IPS-11a (cell line): ENCODE measurements at regions not wholly inside any gene's neighbourhood (a gene's known extent, or its start where the extent isn't known, plus 50 kb on each side); places are given as distances from the start of the nearest gene placed in this dataset.

Experiments used
- H3K4me3 ChIP-seq: one replicate; pipeline ENCODE4 v1.5.1; 2013; ENCODE audit warnings: low read depth, low read length, control low read depth

DNA sequence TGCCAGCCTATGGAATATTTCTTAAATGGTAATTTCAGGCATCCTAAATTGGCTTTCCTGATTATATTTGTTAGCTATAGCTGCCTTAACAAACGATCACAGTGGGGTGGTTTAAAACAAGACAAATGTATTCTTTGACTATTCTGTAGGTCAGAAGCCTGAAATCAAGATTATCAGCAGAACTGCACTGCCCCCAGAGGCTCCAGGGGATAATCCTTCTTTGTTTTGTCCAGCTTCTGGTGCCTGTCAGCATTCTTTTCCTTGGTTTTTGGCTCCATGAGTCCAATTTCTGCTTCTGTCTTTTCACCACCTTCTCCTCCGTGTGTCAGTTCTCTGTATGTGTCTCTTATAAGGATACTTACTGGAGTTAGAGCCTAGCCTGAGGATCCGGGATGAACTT, 1282.2 kb upstream of the USP15 start:
- H3K4me3 ChIP-seq: no peak overlapping the region

- no peak overlapping the region for H3K4me3 ChIP-seq
Observed at GRCh38 chr12:60980558-60980957, 1279.6 kb upstream of the USP15 start.

- H3K4me3 ChIP-seq: no peak overlapping the region
Observed at GRCh38 chr12:60981473-60981872, 1278.7 kb upstream of the USP15 start.

DNA sequence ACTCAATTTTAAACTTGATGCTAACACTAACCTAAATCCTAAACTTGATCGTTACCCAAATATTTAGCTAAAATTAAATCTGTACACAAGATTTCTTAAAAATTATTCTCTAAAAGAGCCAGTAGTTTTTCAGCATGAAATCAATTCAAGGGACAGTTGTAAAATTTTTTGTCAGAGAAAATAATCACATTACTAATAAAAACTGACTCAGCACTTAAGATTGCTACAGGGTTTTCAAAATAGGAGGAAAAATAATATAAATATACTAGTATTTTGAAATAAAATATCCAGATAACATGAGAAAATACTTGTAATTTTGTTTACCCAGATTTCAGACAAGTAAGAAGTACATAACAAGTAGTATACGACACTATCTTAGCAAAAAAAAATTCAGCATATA, 1268.1 kb upstream of the USP15 start:
- H3K4me3 ChIP-seq: no peak overlapping the region

DNA sequence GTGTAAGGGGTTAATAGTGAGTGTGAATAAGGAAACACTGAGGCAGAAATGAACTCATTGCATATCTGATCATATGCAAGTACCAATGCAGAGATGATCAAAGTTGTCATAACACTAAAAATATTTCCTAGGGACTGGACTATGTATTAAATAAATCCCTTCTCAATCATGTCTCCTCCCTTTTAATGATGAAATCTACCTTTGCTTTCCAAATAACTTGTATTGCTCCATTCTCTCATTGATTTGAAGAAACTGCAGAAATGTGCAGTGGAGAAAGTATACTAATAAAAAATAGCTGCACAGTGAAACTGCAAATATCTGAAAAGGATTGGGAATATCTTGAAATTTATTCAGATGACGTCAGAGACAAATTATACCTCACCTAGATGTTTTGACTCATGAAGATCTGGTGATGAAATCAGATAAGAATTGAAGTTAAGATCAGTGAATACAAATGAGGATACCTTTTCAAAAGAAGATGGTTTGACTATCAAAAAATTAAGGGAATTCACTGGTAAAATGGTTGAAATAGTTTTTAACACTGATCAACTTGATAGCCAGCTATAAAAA, 1264.9 kb upstream of the USP15 start:
- H3K4me3 ChIP-seq: no peak overlapping the region

DNA sequence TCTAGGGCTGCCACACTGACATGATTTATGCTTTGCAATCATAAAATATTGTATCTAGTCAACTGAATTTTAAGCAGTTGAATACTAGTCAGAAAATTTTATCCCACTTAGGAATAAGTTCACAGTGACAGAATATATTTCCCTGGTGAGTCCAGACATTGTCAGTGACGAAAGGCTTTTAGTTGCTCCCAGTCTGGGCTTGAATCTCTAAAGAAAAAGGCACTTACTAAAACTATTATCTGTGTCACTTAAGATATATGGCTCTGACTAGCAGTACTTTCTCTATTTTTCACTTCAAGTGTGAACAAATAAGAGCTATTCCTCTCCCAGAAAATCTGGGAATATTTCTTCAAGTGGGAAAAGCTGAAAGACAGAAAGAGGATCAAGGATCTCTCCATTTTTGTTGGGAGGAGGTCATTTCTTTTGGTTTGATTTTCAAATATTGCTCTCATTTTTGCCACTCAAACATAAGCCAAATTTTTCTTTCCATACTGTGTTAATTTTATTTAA, 1262.3 kb upstream of the USP15 start:
- no peak overlapping the region for H3K4me3 ChIP-seq

DNA sequence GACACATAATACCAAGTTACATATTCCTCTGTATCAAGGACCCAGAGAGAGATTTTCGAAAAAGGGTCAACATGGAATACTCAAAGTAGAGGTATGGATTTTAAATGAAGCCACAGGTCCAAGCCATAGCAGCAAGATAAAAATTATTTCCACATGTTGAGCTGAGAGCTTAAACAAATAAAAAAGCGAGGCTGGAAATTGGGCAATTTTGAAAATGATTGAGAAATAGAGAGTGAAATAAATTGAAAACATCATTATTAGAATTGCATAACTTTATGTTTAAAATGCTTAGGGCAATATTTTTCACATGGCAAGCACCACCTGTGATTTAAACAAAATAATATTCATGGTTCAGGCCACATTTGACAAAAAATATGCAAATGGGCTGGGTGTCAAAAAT, 1251.0 kb upstream of the USP15 start:
- no peak overlapping the region for H3K4me3 ChIP-seq

DNA sequence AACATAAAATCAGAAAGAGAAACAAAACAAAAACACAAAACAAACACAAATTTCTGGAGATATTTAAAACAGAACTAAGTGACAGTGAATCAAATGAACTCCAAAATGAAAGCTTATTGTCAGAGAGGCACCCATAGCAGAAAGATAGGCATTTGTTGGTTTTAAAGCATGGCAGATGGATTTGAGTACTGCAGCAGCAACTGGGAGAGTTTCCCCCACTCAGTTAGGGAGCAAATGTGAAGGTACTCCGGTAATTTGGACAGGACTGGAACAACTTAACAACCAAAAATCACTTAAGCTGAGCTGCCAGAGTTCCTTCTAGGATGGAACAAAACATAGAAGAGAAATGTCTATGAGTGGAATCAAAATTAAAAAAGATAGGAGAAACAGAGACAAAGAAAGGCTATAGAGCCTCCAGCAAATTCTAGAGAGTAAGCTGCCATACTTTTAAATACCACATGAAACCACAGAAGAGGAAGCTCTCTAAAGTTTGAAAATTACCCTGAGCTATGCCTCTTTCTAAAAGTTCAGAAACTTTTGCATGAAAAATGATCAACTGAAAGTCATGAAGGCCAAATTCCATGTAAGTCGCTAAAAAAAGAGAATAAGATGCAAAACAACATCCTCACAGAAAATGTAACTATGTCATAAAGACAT, 1248.3 kb upstream of the USP15 start:
- no peak overlapping the region for H3K4me3 ChIP-seq

- no peak overlapping the region for H3K4me3 ChIP-seq
Observed at GRCh38 chr12:61018571-61018970, 1241.6 kb upstream of the USP15 start.

GRCh38 chr12:61023231-61023630, 1237.0 kb upstream of the USP15 start:
- no peak overlapping the region for H3K4me3 ChIP-seq

DNA sequence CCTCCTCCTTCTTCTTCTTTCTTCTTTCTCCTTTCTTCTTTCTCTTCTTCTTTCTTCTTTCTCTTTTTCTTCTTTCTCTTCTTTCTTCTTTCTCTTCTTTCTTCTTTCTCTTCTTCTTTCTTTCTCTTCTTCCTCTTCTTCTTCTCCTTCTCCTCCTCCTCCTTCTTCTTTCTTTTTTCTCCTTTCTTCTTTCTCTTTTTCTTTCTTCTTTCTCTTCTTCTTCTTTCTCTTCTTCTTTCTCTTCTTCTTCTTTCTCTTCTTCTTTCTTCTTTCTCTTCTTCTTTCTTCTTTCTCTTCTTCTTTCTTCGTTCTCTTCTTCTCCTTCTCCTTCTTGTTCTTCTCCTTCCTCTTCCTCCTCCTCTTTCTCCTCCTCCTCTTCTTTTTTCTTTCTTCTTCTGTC, 1230.7 kb upstream of the USP15 start:
- no peak overlapping the region for H3K4me3 ChIP-seq

DNA sequence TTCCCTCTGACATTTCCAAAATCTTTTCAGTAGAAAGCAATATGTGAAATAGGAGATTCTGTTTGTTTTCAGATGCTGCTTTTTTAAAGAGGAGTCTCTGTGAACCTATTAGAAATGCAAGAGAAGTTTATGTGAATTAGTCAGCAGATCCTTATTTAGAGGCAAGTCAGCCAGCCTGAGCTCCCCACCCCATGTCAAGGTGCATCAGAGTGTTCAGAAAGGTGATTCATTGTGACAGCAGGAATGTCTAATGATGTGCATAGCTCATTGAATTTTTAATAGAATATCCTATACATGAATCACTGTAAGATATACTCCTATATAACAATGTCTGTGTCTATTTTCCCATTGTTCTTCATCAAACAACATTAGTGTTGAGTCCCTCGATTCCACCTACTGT, 1222.4 kb upstream of the USP15 start:
- H3K4me3 ChIP-seq: no peak overlapping the region

DNA sequence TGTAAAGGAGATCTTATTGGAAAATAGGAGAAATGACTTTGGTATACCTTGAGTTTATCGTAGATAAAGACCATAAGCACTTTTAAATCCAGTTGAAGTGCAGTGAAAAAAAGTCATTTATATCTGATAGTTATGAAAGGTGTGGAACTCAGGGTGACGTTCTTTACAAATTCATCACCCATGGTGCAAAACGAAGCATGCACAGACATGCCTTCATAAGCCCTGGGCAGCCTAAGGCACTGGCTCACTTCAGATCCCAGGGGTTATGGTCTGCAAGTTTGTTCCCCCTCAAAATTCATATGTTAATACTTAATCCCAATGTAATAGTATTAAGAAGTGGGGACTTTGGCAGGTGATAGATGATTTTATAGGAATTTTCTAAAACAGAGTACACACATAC, 1216.4 kb upstream of the USP15 start:
- no peak overlapping the region for H3K4me3 ChIP-seq

GRCh38 chr12:61044766-61045165, 1215.4 kb upstream of the USP15 start:
- H3K4me3 ChIP-seq: no peak overlapping the region

DNA sequence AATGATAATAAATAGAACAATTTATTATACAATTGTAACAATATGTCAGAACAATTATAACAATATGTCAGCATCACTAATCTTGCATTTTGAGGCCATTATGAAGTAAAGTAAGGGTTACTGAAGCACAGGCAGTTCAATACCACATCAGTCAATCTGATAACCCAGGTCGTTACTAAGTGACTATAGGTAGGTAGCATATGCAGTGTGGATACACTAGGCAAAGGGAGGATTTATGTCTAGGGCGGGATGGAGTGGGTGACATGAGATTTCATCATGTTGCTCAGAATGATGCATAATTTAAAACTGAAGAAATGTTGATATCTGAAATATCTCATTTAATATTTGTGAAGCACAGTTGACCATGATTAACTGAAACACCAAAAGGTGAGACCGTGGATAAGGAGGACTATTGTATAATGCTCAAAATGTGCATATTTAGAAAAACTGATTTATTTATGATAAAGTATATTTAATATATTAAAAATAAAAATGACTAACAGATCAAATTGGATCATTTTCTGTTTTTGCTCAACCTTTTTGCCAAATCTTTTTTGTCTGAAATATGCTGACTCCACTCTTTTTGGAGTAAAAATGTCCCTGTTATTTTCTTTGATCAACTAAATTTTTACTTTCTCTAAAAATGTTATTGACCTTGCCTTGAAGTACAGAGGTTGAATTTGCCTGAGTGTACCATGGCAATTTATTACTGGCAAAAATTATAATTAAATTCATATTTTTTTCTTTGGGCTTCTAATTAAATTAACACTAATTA, 1189.4 kb upstream of the USP15 start:
- no peak overlapping the region for H3K4me3 ChIP-seq

DNA sequence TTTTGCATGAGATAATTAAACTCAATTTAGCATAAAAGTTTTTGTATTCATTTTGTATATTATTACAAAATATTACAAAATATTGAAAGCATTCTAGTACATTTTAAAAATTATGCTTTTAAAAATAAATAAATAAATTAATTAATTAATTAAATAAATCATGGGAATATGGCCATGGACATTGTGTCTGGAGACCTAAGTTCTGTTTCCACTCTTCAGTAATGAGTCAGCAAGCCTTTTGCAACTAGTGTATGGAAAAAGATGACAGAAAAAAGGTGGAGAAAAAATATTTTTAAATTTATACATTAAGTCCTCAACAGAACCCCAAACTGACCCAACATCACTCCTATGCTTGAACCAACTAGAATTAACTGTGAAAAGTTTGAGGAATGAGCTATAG, 1187.5 kb upstream of the USP15 start:
- H3K4me3 ChIP-seq: no peak overlapping the region

DNA sequence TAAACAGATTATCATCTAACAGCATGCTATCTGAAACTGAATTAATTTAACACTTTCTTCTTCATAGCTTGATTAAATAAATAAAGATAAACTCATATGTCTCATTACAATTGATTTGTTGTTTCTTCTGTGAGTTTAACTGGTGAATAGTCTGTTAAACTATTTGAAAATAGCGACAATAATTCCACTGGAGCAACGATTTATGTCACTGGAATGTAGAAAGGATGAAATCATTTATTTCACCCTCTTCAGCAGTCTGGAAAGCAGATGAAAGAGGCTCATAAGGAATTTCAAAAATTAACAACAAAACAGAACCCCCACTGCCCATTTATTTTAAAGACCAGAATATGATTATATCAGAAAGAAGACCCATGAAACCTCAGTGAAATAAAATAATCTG, 1165.1 kb upstream of the USP15 start:
- no peak overlapping the region for H3K4me3 ChIP-seq

GRCh38 chr12:61098031-61098580, 1162.1 kb upstream of the USP15 start:
- H3K4me3 ChIP-seq: no peak overlapping the region

DNA sequence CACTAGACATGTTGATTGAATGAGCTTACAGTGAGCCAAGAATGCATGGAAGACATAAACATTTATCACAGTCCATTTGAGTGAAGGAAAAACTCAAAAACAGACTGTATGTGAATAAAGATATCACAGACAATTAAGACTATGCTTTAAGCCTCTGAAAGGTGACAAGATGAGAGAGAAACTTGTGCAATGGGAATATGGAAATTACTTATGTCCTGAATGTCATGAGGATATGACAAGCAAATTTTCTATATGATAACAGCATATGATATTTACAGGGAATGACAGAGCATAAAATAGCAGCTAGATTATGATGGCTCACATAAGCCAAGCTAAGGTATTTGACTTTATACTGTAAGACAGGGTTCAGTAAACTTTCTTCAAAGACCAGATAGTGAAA, 1153.1 kb upstream of the USP15 start:
- no peak overlapping the region for H3K4me3 ChIP-seq

DNA sequence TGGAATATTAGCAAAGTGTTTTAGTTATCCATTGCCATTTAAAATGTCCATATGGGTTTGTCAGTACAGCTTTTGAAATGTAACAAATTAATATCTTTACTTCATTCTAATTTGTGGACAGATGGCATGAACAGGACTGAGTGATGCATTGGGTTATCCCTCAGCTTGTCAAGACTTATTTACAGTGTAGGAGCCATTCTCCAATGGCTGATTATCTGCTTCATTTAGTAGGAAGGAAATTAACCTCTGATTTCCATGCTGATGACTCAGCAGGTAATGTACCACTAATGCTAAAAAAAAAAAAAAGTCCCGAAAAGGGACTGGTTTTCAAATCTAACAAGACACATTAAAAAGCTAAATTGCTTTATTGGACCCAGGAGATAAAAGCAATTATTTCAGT, 1149.0 kb upstream of the USP15 start:
- H3K4me3 ChIP-seq: no peak overlapping the region

DNA sequence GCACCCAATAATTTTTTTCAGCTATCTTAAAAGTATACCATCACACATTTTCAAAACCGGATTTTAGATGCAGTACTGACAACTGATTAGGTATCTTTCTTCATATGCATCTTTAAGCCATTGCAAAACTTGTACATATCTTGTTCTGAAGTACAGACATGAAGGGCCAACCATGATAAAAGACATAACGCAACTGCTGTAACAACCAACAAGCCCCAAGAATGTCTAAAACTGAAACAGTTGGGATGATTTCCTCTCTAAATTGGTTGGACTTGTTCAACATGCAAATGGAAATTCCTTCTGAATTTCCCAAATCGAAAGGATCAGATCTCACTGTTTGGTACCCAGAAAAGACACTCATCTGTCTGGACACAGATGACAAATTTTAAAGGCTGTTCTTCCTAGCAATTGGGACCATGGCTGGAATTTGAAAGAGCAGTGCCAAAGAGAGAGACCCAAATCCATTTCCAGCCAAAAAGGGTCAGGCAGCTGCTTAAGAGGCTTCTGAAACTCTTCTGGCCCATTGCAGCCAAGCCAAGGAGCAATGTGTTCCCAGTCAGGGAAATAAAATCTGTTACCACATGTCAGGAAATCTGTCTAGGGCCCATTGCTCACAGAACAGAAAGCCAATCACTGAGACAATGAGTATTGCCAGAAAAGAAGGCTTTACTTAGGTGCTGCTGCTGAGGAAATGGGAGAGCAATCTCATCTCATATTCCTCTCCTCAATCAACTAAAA, 1122.4 kb upstream of the USP15 start:
- no peak overlapping the region for H3K4me3 ChIP-seq
